Fibroblast of the aortic adventitia (primary cell): ENCODE measurements at regions not wholly inside any gene's neighbourhood (a gene's known extent, or its start where the extent isn't known, plus 50 kb on each side); places are given as distances from the start of the nearest gene placed in this dataset. TPM values are rescaled to one million over a fixed set of nuclear protein-coding genes. Genes with fewer than 3 reads are reported as not detected.

Source experiments
- DNase-seq: peaks from one replicate; pipeline ENCODE4 v3.0.0-alpha.2; 2010; ENCODE audit warnings: low read depth
- H3K4me3 ChIP-seq: 2 replicates; pipeline ENCODE4 v1.5.1; 2011; ENCODE audit warnings: low read depth, mild to moderate bottlenecking, control low read depth, low read length, moderate library complexity
- small RNA-seq: library from RNA; depleted of rRNA; stranded (forward); fragments of <200 nt; gene quantifications from one replicate; pipeline ENCODE3, GENCODE V24; 2012
- TF ChIP-seq, protein P1 (sequence below): IDR thresholded peaks from 2 replicates; pipeline ENCODE4 v1.5.1; 2011; ENCODE audit warnings: mild to moderate bottlenecking, low read length, control low read depth, inconsistent platforms; ENCODE audit not compliant: insufficient read depth

DNA sequence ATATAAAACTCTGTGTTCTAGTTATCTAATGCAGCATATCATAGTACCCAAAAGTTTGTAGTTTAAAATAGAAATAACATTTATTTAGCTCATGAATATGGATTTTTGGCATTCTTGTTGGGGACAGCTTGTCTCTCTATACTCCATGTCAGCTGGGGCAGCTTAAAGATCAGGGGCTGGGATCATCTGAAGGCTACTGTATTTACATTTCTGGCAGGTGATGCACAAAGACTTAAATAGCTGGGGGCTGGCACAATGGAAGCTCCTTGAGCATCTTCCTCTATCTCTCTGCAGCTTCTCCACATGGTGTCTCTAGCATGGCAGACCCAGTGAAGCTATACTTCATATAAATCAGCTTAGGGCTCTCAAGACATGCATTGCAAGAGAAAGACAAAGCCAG lies 55.6 kb upstream of the DAB1 start:
- no peak overlapping the region for H3K4me3 ChIP-seq
- TF ChIP-seq, protein P1, sequence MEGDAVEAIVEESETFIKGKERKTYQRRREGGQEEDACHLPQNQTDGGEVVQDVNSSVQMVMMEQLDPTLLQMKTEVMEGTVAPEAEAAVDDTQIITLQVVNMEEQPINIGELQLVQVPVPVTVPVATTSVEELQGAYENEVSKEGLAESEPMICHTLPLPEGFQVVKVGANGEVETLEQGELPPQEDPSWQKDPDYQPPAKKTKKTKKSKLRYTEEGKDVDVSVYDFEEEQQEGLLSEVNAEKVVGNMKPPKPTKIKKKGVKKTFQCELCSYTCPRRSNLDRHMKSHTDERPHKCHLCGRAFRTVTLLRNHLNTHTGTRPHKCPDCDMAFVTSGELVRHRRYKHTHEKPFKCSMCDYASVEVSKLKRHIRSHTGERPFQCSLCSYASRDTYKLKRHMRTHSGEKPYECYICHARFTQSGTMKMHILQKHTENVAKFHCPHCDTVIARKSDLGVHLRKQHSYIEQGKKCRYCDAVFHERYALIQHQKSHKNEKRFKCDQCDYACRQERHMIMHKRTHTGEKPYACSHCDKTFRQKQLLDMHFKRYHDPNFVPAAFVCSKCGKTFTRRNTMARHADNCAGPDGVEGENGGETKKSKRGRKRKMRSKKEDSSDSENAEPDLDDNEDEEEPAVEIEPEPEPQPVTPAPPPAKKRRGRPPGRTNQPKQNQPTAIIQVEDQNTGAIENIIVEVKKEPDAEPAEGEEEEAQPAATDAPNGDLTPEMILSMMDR: no peak
- no peak for DNase-seq

DNA sequence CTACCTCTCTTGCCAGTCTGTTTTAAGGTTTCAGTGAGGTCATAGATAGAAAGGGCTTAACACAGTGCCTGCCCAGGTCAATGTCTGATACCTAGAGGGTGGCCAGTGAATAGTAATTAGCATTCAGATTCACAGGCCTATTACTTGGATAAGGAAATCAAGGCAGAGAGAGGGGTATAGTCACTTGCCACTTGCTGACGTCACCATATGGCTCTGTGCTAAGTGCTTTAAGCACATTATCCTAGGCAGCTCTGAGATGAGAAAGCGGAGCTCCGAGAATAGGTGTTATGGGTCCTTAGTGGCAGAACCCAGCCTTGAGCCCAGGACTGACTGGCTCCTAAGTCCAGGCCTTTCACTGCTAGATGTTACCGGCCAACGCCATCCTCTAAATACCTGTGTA lies 51.5 kb upstream of the DAB1 start:
- TF ChIP-seq, protein P1: no peak
- DNase-seq: no peak
- H3K4me3 ChIP-seq: no peak overlapping the region

DNA sequence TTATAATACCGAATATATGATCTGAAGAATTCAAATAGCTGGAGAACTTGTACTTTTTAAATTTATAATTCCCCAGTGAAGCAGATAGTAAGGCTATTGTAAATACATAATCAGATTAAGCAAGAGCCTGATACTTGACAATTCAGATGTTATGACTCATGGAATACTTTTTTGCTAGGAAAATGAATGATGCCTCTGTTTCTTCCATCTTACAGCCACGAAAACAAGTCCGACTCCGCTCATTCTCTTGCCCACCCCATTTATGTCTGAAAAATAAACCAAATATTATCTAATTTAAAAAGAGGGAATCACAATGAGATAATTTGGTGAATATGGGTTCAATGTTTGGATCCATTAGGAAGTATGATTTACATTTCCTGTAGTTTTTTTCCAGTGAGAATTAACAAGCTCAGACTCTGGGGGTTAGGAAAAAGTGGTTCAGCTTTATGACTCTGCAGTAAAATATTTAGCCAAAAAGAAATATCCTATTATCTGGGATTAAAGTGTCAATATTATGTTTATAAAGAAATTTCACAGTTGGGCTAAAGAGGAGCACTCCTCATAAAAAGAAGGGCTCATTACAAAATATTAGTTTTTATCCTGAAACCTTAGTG lies 50.4 kb upstream of the DAB1 start:
- DNase-seq: peak; percentile 53
- no peak overlapping the region for H3K4me3 ChIP-seq
- TF ChIP-seq, protein P1: no peak

Small RNA genes lying in the stretch of these regions (small RNA-seq; reads per million reads assigned to genes)
- gene AL445193.1: not detected
